Endothelial cell of umbilical vein (primary cell): ENCODE measurements at regions not wholly inside any gene's neighbourhood (a gene's known extent, or its start where the extent isn't known, plus 50 kb on each side); places are given as distances from the start of the nearest gene placed in this dataset.
"Not testable (repeated sequence)": the region's sequence is repeated elsewhere in the genome, so short reads cannot be mapped to it uniquely, and the experiment has no call there.

Experiments used
- BruUV-seq: library from RNA; stranded (reverse); fragments of 400-500 nt; replicated peaks from 2 replicates; lab custom pipeline; 2021; lab: Mats Ljungman, UMichigan
- CTCF ChIA-PET: fragments of 300-600, 350-600 bp; sonication (Branson Sonifier 250); formaldehyde crosslinking; loops from one replicate; lab custom pipeline; 2021; ENCODE audit warnings: antibody characterized with exemption, inconsistent platforms; lab: Charles Lee
- POLR2A ChIA-PET: fragments of 300-600, 350-600 bp; sonication (Branson Sonifier 250); formaldehyde crosslinking; loops from one replicate; lab custom pipeline; 2021; ENCODE audit warnings: antibody characterized with exemption, inconsistent platforms; lab: Charles Lee
- DNase-seq: peaks from one replicate; pipeline ENCODE4 v3.0.0-alpha.2; 2011; ENCODE audit warnings: low read depth, low spot score
- FAIRE-seq: peaks from 2 replicates; lab custom pipeline; 2011; peaks lifted over from hg19 to GRCh38; lab: Jason Lieb, UNC
- H2AFZ ChIP-seq: 2 replicates; pipeline ENCODE4 v1.6.0; 2012; ENCODE audit warnings: low read depth, low read length, control low read depth, inconsistent platforms
- H3K27ac ChIP-seq: 2 replicates; pipeline ENCODE4 v1.5.1; 2011; ENCODE audit warnings: low read depth, mild to moderate bottlenecking, control low read depth, low read length, moderate library complexity; ENCODE audit not compliant: insufficient read depth
- H3K27me3 ChIP-seq, 2 experiments: 2 replicates each; pipeline versions ENCODE4 v1.6.0 to v1.6.1; 2011; ENCODE audit warnings: low read length in 2 of 2, mixed read lengths in 1 of 2; ENCODE audit not compliant: control insufficient read depth in 2 of 2, insufficient read depth in 2 of 2
- H3K36me3 ChIP-seq, 2 experiments: 2 replicates in 1 of 2; 3 replicates in 1 of 2; pipeline ENCODE4 v1.5.1; 2011; ENCODE audit warnings: low read length in 2 of 2, mild to moderate bottlenecking in 1 of 2, moderate library complexity in 1 of 2; ENCODE audit not compliant: control insufficient read depth in 2 of 2, insufficient read depth in 2 of 2; ENCODE audit errors: extremely low read depth in 1 of 2
- H3K4me1 ChIP-seq: 3 replicates; pipeline ENCODE4 v1.5.1; 2011; ENCODE audit warnings: mild to moderate bottlenecking, low read length; ENCODE audit not compliant: control insufficient read depth, insufficient read depth; ENCODE audit errors: extremely low read depth
- H3K4me2 ChIP-seq: 2 replicates; pipeline ENCODE4 v1.6.1; 2011; ENCODE audit warnings: low read length, control low read depth, mixed read lengths; ENCODE audit not compliant: insufficient read depth
- H3K4me3 ChIP-seq, 3 experiments: fragments of 200-600 bp in 1 of 3; sonication (generic), shearing (Covaris generic) in 1 of 3; replicated peaks in 1 of 3; 2 replicates each; pipeline ENCODE4 v1.5.1; 2011 to 2016; ENCODE audit warnings: control low read depth in 3 of 3, low read length in 3 of 3, mild to moderate bottlenecking in 2 of 3, inconsistent platforms in 1 of 3, low read depth in 1 of 3, moderate library complexity in 1 of 3; ENCODE audit not compliant: insufficient read depth in 1 of 3
- H3K79me2 ChIP-seq: 2 replicates; pipeline ENCODE4 v1.6.0; 2012; ENCODE audit warnings: low read length, inconsistent platforms; ENCODE audit not compliant: control insufficient read depth, insufficient read depth
- H3K9ac ChIP-seq: replicated peaks from 2 replicates; pipeline ENCODE3; 2011; ENCODE audit warnings: low read length, control low read depth; ENCODE audit not compliant: insufficient read depth; ENCODE audit errors: extremely low read depth
- H3K9me1 ChIP-seq: replicated peaks from 3 replicates; pipeline ENCODE4 v1.6.0; 2011; ENCODE audit warnings: mild to moderate bottlenecking, low read length; ENCODE audit not compliant: control insufficient read depth, insufficient read depth; ENCODE audit errors: extremely low read depth
- H3K9me3 ChIP-seq: replicated peaks from 2 replicates; pipeline ENCODE4 v1.5.1; 2012; ENCODE audit warnings: low read length, inconsistent platforms; ENCODE audit not compliant: control insufficient read depth, insufficient read depth
- H4K20me1 ChIP-seq: replicated peaks from 2 replicates; pipeline ENCODE3; 2011; ENCODE audit warnings: mild to moderate bottlenecking, low read length; ENCODE audit not compliant: control insufficient read depth, insufficient read depth; ENCODE audit errors: extremely low read depth
- dilution Hi-C: fragments of 300-500 bp; cut with MboI; formaldehyde crosslinking; loops from one replicate; pipeline ENCODE4 v1.15.0; 2019; ENCODE audit warnings: low sequenced_read_pairs; ENCODE audit not compliant: extremely low pct_ligation_motif_present
- intact Hi-C: fragments of 100-400 bp; cut with micrococcal nuclease; formaldehyde crosslinking; loops from one replicate; pipeline ENCODE4 v1.10.0; 2022

DNA sequence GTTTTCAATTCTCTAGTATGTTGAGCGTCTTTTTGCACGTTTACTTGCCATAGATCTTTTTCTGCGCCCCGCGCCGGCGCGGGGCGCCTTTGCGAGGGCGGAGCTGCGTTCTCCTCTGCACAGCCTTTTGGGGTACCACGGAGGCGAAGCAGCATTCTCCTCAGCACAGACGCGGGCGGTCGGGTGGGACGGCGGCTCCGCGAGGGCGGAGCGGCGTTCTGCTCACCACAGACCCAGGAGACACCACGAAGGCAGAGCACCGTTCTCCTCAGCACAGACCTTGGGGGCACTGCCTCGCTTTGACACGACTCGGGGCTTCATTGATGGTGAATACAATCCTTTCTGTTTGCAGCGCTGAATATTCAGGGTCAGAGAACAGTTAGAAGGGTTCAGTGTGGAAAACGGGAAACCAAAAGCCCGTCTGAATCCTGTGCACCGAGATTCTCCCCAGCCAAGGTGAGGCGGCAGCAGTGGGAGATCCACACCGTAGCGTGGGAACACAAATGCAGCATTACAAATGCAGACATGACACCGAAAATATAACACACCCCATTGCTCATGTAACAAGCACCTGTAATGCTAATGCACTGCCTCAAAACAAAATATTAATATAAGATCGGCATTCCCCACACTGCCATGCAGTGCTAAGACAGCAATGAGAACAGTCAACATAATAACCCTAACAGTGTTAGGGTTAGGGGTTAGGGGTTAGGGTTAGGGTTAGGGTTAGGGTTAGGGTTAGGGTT, 190.7 kb upstream of the VIPR2 start:
- H3K9me1 ChIP-seq, H3K79me2 ChIP-seq, dilution Hi-C loops, H4K20me1 ChIP-seq, H3K36me3 ChIP-seq, POLR2A ChIA-PET, FAIRE-seq, DNase-seq, H2AFZ ChIP-seq, H3K4me3 ChIP-seq, H3K27me3 ChIP-seq, H3K9me3 ChIP-seq, intact Hi-C loops, CTCF ChIA-PET, BruUV-seq, H3K4me2 ChIP-seq, H3K9ac ChIP-seq, H3K4me1 ChIP-seq, H3K27ac ChIP-seq: not testable (repeated sequence)

DNA sequence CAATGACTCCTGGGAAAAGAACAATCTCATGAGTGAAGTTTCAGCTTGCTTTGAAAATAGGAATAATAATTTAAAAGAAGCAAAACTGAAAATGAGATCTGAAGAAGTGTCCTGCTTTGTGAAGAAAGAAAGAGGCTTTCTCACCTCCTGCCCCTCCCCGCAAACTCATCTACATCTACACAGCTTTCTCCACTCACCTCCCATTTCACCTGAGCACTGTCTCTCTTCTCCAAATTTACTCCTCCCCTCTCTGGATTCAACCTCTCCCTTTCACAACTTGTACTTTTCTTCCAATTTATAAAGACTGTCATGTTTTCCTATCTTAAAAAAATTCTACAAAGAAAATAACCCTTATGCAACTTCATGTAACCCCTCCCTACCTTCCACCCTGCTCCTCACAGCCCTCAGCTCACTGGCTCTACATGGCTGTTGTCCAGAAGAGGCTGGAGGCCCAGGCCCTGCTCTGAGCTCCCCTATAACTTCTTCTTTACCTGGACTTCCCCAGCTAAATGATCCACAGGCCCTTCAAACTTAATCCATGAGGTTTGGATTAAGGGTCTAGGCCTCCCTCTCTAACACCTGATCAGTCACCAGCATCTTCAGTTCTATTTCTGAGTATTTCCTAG, 188.3 kb upstream of the VIPR2 start:
- H3K4me1 ChIP-seq, H3K9me3 ChIP-seq, H3K27ac ChIP-seq, dilution Hi-C loops, H3K36me3 ChIP-seq, H4K20me1 ChIP-seq, intact Hi-C loops, H3K4me3 ChIP-seq, POLR2A ChIA-PET, H3K9ac ChIP-seq, CTCF ChIA-PET, H3K4me2 ChIP-seq, H2AFZ ChIP-seq, H3K9me1 ChIP-seq, H3K79me2 ChIP-seq, FAIRE-seq, H3K27me3 ChIP-seq, DNase-seq, BruUV-seq: not testable (repeated sequence)
